ENCODE measurements at regions not wholly inside any gene's neighbourhood (a gene's known extent, or its start where the extent isn't known, plus 50 kb on each side); places are given as distances from the start of the nearest gene placed in this dataset.
"Not testable (repeated sequence)": the region's sequence is repeated elsewhere in the genome, so short reads cannot be mapped to it uniquely, and the experiment has no call there.

DNA sequence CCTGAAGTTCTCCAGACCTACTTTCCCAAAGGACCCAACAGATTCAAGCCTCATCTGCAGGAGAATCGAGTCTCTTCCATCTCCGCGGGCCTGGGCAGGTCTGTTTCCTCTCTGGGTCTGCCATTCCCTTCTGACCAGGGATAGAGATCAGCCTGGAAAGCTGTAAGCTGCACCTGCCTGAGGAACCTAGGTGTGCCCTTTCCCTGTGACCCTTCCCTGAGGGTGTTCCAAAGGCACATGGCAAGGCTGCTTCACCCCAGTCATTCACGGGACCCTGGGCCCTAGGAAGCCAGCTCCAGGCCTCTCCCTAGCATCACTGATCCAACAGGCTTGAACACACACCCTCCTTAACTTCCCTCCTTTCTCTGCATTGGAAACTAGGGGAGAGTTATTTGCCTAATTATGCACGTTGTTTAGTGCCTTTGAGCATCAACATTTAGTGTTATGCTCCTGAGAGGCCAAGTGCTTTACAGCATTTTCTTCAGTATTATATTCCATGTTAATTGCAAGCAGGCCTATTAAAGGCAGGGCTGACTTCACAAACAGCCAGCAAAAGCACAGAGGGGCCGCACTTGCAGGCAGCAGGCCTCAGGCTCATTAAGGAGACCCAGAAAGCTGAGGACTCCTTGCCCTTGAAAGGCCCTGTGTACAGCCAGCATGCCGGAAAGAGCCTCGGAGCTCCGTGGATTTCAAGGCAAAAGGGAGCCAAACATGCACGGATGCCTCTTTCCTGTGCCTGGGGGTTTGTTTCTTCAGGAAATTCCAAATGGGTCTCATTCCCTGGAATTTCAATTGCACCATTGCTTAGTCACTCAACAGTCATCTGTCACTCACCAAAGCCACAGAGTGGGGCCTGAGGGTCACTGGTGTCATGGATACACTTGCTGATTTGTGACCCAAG, 91.0 kb upstream of the FAM20C start:
- FAIRE-seq: no peak
- DNase-seq (ENCODE audit: insufficient read length, low spot score): no peak
- TF ChIP-seq, protein P1, sequence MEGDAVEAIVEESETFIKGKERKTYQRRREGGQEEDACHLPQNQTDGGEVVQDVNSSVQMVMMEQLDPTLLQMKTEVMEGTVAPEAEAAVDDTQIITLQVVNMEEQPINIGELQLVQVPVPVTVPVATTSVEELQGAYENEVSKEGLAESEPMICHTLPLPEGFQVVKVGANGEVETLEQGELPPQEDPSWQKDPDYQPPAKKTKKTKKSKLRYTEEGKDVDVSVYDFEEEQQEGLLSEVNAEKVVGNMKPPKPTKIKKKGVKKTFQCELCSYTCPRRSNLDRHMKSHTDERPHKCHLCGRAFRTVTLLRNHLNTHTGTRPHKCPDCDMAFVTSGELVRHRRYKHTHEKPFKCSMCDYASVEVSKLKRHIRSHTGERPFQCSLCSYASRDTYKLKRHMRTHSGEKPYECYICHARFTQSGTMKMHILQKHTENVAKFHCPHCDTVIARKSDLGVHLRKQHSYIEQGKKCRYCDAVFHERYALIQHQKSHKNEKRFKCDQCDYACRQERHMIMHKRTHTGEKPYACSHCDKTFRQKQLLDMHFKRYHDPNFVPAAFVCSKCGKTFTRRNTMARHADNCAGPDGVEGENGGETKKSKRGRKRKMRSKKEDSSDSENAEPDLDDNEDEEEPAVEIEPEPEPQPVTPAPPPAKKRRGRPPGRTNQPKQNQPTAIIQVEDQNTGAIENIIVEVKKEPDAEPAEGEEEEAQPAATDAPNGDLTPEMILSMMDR (IDR thresholded peaks at IDR 0.05; ENCODE audit: insufficient read depth, missing control alignments): no peak

DNA sequence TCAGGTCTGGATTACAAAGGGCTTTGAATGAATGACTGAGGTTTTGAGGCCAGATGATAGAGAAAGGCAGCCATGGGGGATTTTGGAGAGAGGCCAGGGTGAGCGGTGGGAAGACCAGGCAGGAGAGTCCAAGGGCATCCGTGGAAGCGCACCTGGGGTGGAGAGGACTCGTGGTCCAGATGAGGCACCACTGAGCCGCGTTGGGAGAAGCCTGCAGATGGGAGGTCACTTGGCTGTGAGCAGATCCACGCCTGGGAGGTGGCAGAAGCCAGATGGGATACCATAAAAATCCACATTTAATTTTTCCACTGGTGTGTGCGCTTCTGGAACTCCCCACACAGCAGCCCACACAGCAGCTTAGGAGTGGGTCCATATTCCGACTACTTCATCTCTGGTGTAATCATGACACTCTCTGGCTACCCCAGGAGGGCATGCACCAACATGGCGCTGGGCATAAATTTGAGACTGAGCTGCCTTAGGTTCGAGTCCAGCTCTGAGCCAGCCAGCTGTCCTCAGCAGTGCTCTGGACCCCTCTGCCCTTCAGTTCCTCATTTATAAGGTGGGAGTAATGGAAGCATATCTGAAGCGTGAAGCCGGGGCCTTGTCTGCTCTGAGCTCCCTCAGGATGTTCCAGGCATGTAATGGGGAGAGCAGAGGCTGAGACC, 90.2 kb upstream of the FAM20C start:
- TF ChIP-seq, protein P1 (IDR thresholded peaks at IDR 0.05; ENCODE audit: insufficient read depth, missing control alignments): no peak

DNA sequence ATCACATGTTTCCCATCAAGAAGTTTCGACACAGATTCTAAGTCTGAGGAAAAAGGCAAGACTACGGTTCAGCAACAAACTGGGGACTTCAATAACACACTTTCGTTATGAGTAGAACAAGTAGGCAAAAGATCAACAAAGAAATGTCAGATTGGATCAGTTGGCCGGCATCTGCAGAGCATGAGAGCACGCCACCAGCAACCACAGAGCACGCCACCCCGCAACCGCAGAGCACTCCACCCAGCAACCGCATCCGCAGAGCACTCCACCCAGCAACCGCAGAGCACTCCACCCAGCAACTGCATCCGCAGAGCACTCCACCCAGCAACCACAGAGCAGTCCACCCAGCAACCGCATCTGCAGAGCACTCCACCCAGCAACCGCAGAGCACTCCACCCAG, 89.7 kb upstream of the FAM20C start:
- DNase-seq (ENCODE audit: insufficient read length, low spot score) (no peak), FAIRE-seq (no peak)
- TF ChIP-seq, protein P1 (IDR thresholded peaks at IDR 0.05; ENCODE audit: insufficient read depth, missing control alignments): no peak

More for the DNA sequence above, 90.2 kb upstream of the FAM20C start:
- FAIRE-seq: no peak
- no peak for DNase-seq (ENCODE audit: insufficient read length, low spot score)

DNA sequence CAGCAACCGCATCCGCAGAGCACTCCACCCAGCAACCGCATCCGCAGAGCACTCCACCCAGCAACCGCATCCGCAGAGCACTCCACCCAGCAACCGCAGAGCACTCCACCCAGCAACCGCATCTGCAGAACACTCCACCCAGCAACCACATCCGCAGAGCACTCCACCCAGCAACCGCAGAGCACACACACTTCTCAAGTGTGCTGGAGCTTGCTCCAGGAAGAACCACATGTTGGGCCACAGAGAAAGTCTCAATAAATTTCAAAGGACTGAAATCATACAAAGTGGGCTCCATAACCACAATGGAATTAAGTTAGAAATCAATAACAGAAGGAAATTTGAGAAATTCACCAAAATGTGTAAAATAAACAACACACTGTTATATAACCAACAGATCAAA, 88.4 kb upstream of the FAM20C start:
- not testable (repeated sequence) for FAIRE-seq; DNase-seq (ENCODE audit: insufficient read length, low spot score)

DNA sequence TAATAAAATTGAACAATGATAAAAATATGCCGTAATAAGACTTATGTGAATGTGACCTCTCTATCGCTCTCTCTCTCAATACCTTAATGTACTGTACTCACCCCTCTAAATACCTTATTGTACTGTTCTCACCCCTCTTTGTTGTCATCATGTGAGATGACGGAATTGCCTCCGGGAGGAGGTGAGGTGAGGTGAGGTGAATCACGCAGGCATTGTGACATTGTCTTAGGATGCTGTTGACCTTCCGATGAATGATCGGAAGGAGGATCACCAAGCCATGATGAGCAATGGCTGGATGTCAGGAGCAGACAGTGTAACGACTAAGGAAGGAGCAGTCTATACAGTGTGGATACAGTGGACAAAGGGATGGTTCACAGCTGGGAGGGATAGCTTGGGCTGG, 87.4 kb upstream of the FAM20C start:
- no peak for FAIRE-seq
- no peak for DNase-seq (ENCODE audit: insufficient read length, low spot score)
- TF ChIP-seq, protein P1 (IDR thresholded peaks at IDR 0.05; ENCODE audit: insufficient read depth, missing control alignments): no peak

DNA sequence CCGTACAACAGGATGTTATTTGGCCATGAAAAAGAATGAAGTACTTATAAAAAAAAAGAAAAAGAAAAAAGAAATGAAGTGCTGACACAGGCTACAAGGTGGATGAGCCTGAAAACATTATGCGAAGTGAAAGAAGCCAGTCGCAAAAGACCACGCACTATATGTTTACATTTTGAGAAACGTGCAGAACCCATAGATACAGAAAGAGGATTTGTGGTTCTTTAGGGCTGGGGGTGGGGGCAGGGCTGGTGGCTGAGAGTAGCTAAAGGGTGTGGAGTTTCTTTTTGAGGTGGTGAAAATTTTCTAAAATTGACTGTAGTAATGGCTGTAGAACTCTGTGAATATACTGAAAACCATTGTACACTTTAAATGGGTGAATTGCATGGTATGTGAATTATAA, 86.0 kb upstream of the FAM20C start:
- TF ChIP-seq, protein P1 (IDR thresholded peaks at IDR 0.05; ENCODE audit: insufficient read depth, missing control alignments): no peak
- no peak for DNase-seq (ENCODE audit: insufficient read length, low spot score)
- no peak for FAIRE-seq

DNA sequence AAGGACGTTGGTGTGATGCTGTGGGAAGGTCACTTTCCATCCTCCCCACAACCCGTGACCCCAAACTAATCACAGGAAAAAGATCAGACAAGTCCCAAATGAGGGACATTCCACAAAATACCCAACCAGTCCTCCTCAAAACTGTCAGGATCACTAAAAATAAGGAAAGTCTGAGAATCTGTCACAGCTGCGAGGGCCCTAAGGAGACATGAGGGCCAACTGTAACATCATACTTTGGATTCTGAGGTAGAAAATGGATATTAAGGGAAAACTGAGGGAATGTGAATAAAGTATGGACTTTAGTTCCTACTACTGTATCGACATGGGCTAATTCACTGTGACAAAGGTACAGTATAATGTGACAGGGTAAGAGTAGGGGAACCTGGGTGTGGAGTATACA, 85.1 kb upstream of the FAM20C start:
- DNase-seq (ENCODE audit: insufficient read length, low spot score): no peak
- TF ChIP-seq, protein P1 (IDR thresholded peaks at IDR 0.05; ENCODE audit: insufficient read depth, missing control alignments): no peak
- no peak for FAIRE-seq
